SK-N-MC (cell line): ENCODE measurements at regions not wholly inside any gene's neighbourhood (a gene's known extent, or its start where the extent isn't known, plus 50 kb on each side); places are given as distances from the start of the nearest gene placed in this dataset.
"Not testable (repeated sequence)": the region's sequence is repeated elsewhere in the genome, so short reads cannot be mapped to it uniquely, and the experiment has no call there.

Experiments used
- DNase-seq: peaks from one replicate; pipeline ENCODE4 v3.0.0-alpha.2; 2011; ENCODE audit warnings: low read depth, low spot score
- H3K27ac ChIP-seq: fragments of 200-600 bp; sonication (generic); 2 replicates; pipeline ENCODE4 v1.5.1; 2016; ENCODE audit warnings: mixed run types
- H3K36me3 ChIP-seq: fragments of 200-600 bp; sonication (generic); 2 replicates; pipeline ENCODE4 v1.6.1; 2017; ENCODE audit warnings: antibody characterized with exemption, low read length, mixed read lengths; ENCODE audit not compliant: insufficient read depth
- H3K4me3 ChIP-seq: fragments of 200-600 bp; sonication (generic); 2 replicates; pipeline ENCODE4 v1.5.1; 2016
- H3K9ac ChIP-seq: fragments of 200-600 bp; sonication (generic); 2 replicates; pipeline ENCODE4 v1.8.0; 2017; ENCODE audit warnings: mixed run types, mixed read lengths; ENCODE audit not compliant: insufficient read length
- H3K9me3 ChIP-seq: fragments of 200-600 bp; sonication (generic); 2 replicates; pipeline ENCODE4 v1.6.1; 2017; ENCODE audit warnings: low read depth, mild to moderate bottlenecking, antibody characterized with exemption, low read length, moderate library complexity, mixed read lengths
- EZH2 ChIP-seq: fragments of 200-600 bp; sonication (generic); IDR thresholded peaks from one replicate; pipeline ENCODE4 v1.6.1; 2017; ENCODE audit warnings: antibody characterized with exemption
- FOXP2 ChIP-seq: optimal IDR thresholded peaks from 2 replicates; pipeline ENCODE3; 2011; ENCODE audit warnings: mild to moderate bottlenecking, moderate library complexity; ENCODE audit not compliant: insufficient read depth; ENCODE audit errors: extremely low read length, control extremely low read depth
- POLR2AphosphoS5 ChIP-seq: IDR thresholded peaks from 2 replicates; pipeline ENCODE4 v1.6.1; 2012; ENCODE audit warnings: mild to moderate bottlenecking, low read depth, low read length, borderline replicate concordance

DNA sequence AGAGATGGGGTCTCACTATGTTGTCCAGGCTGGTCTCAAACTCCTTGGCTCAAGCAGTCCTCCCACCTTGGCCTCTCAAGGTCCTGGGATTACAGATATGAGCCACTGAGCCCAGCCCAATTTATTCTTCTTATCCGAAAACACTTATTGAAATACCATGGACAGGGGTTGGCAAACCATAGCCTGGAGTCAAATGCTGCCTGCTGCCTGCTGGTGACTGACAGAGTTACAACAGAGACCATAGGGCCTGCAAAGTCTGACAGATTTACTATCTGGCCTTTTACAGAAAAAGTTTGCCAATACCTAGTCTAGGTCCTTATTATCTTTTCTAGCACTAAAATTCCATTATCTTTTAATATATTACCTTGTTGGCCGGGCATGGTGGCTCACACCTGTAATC lies 87.1 kb upstream of the ZNF281 start:
- H3K4me3 ChIP-seq: no peak overlapping the region
- no peak overlapping the region for H3K27ac ChIP-seq
- H3K9ac ChIP-seq: no peak overlapping the region
- DNase-seq: no peak
- H3K9me3 ChIP-seq: no peaks in the 10 kb centered on the region
- TF ChIP-seq FOXP2 (no peak), POLR2AphosphoS5 (no peak), EZH2 (no peak)
- H3K36me3 ChIP-seq: no peaks in the 10 kb centered on the region

DNA sequence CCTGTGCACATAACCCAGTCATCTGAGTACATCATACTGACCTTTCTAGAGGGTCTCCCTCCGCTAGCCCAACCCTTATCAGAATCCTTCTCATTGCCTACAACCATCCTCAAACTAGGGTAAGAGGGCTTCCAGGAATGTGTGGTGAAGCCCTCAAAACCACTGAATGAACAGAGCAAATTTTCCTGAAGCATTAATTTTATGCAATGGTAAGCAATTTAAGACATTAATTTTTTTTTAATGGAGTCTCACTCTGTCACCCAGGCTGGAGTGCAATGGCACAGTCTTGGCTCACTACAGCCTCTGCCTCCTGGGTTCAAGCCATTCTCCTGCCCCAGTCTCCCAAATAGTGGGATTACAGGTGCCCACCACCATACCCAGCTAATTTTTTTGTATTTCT lies 86.1 kb upstream of the ZNF281 start:
- H3K36me3 ChIP-seq: no peaks in the 10 kb centered on the region
- no peak for DNase-seq
- no peak overlapping the region for H3K9ac ChIP-seq
- no peak overlapping the region for H3K27ac ChIP-seq
- H3K4me3 ChIP-seq: no peak overlapping the region
- no peaks in the 10 kb centered on the region for H3K9me3 ChIP-seq
- TF ChIP-seq POLR2AphosphoS5 (no peak), FOXP2 (no peak), EZH2 (no peak)

DNA sequence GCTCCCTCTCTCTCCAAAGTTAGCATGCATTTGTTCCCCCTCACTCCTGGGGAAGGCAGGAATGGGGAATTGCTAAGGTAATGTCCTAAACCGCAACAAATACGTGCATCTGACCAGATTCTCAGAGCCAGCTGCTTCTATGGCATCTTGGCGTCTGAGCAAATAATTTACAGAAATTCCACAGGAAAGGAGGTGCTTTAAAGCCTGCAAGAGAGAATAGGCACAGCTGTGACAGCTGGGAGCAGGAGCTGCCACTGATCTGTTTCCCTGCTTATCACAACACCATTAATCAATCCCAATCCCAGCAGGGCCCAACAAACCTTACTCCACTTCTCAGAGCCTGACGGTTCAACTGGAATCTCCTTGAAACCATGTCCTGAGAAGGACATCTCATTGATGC lies 83.5 kb upstream of the ZNF281 start:
- H3K9ac ChIP-seq: no peak overlapping the region
- H3K4me3 ChIP-seq: no peak overlapping the region
- TF ChIP-seq FOXP2: no peak
- TF ChIP-seq POLR2AphosphoS5: no peak
- TF ChIP-seq EZH2: no peak
- no peaks in the 10 kb centered on the region for H3K36me3 ChIP-seq
- no peak overlapping the region for H3K27ac ChIP-seq
- no peaks in the 10 kb centered on the region for H3K9me3 ChIP-seq
- no peak for DNase-seq

DNA sequence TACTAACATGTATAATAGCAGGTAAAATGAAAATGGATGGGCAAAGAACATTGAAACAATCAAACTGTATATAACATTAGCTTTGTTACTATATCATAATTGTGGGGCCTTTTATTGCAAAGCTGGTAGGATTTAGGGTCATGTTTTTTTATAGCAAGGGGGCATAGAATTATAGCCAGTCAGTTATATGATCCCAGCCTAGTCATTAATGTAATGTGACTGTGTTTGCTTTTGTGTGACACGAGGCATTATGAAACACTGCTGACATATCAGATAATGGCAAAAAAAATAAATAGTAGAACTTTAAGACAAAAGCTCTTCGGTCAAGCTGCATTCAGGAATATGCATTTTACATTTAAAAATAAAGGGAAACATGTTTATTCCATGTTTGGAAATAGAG lies 81.3 kb upstream of the ZNF281 start:
- no peak for DNase-seq
- no peak overlapping the region for H3K9ac ChIP-seq
- H3K9me3 ChIP-seq: no peaks in the 10 kb centered on the region
- H3K36me3 ChIP-seq: no peaks in the 10 kb centered on the region
- H3K27ac ChIP-seq: no peak overlapping the region
- TF ChIP-seq POLR2AphosphoS5: no peak
- TF ChIP-seq EZH2: no peak
- TF ChIP-seq FOXP2: no peak
- no peak overlapping the region for H3K4me3 ChIP-seq

DNA sequence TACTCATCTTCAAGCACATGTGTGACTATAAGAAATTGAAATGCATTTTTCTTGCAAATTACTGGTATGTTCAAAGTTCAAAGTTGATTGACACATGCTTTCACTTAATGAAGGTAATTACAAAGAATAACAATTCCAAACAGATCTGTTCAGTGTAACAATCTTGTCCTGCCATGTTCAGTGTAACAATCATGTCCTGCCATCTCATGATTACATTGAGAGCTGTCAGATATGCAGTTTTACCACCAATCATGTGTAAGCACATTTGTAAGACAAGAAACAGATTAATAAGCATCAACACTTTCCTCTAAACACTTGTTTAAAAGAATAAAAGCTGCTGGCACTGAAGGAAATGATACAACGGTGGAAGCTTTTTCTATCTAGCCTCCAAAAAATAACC lies 80.3 kb upstream of the ZNF281 start:
- H3K36me3 ChIP-seq: no peaks in the 10 kb centered on the region
- H3K9ac ChIP-seq: no peak overlapping the region
- no peaks in the 10 kb centered on the region for H3K9me3 ChIP-seq
- no peak for DNase-seq
- H3K27ac ChIP-seq: no peak overlapping the region
- no peak for TF ChIP-seq FOXP2
- no peak for TF ChIP-seq POLR2AphosphoS5
- TF ChIP-seq EZH2: no peak
- H3K4me3 ChIP-seq: no peak overlapping the region

DNA sequence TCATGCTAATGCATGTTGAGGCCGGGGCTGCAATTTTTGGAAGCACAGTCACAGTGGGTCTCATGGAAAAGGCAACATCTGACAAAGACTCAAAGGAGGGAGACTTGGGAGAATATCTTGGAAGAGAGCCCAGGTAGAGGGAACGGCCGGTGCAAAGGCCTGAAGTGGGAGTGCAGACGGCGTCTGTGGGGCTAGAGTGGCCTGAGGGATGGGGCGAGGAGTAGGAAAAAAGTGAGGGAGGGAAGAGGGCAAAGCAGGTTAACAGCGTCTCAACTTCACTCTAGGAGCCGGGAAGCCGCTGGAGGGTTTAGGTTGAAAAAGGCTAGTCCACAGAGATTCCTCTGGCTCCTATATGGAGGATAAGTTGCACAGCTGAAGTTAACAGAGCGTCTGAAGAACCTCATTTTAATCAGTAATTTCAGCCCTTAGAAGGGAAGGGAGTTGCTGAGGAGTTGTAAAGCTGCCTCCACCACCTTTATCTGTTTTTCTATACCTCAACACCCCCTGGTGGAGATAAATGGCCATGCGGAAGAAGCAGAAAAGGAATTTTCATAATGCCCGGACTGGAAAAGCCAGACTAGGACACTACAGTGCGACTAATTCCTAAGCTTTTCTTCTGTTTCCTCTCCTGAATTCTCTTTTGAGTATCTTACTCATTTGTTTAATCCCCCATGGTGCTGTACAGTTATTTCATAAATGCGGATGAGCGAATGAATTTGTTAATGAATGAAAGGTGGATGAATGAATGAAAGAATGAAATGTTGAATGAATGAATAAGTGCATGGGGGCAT lies 78.7 kb upstream of the ZNF281 start:
- TF ChIP-seq POLR2AphosphoS5 (no peak), EZH2 (no peak), FOXP2 (no peak)
- no peak overlapping the region for H3K4me3 ChIP-seq
- H3K27ac ChIP-seq: no peak overlapping the region
- no peaks in the 10 kb centered on the region for H3K9me3 ChIP-seq
- no peak overlapping the region for H3K9ac ChIP-seq
- DNase-seq: peak; percentile 59
- H3K36me3 ChIP-seq: no peaks in the 10 kb centered on the region

DNA sequence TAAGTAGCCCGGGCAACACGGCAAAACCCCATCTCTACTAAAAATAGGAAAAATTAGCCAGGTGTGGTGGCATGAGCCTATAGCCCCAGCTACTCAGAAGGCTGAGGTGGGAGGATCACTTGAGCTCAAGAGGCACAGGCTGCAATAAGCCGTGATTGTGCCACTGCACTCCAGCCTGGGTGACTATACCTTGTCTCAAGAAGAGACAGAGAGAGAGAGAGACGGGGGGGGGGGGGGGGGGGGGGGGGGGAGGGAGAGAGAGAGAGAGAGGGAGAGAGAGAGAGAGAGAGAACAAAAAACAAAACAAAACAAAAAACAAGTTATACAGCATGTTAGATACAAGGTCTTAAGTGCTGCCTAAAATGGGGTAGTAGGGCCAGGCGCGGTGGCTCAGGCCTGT lies 77.8 kb upstream of the ZNF281 start:
- Histone ChIP-seq H3K4me3 (no peak overlapping the region), H3K36me3 (no peaks in the 10 kb centered on the region), H3K9ac (no peak overlapping the region), H3K27ac (no peak overlapping the region), H3K9me3 (no peaks in the 10 kb centered on the region)
- DNase-seq: peak; percentile 57
- TF ChIP-seq EZH2 (no peak), POLR2AphosphoS5 (no peak), FOXP2 (no peak)

DNA sequence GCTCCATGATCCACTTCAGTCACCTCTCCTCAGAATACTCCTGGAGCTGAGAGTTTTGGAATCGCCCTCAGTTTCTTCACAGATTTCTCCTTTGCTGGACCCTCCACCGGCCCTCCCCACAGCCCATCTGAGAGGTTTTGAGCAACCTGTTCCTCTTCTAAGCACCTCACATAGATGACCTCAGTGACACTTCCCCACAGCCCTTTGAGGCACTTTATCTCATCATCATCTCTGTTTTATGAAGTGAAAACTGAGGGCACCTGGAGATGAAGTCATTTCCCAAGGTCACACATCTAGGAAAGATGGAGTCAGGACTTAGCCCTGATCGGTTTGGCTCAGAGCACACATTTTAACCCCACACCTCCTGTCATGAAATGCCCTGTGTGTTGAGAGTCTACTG lies 76.8 kb upstream of the ZNF281 start:
- no peak for DNase-seq
- Histone ChIP-seq H3K4me3 (no peak overlapping the region), H3K9me3 (no peaks in the 10 kb centered on the region), H3K36me3 (no peaks in the 10 kb centered on the region), H3K27ac (no peak overlapping the region), H3K9ac (no peak overlapping the region)
- no peak for TF ChIP-seq EZH2
- no peak for TF ChIP-seq POLR2AphosphoS5
- no peak for TF ChIP-seq FOXP2

DNA sequence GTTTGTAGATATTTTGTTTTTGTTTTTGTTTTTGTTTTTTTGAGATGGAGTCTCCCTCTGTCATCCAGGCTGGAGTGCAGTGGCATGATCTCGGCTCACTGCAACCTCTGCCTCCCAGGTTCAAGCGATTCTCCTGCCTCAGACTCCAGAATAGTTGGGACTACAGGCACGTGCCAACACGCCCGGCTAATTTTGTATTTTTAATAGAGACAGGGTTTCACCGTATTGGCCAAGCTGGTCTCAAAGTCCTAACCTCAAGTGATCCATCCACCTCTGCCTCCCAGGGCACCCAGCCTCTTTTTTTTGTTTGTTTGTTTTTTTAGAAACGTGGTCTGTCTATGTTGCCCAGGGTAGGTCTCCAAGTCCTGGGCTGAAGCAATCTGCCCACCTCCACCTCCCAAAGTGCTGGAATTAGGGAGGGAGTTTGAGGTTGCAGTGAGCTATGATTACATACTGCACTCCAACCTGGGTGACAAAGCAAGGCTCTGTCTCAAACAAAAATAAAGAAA lies 74.7 kb upstream of the ZNF281 start:
- H3K36me3 ChIP-seq, H3K4me3 ChIP-seq, DNase-seq, H3K9ac ChIP-seq, H3K9me3 ChIP-seq, H3K27ac ChIP-seq: not testable (repeated sequence)
